Keratinocyte (primary cell): ENCODE measurements at regions not wholly inside any gene's neighbourhood (a gene's known extent, or its start where the extent isn't known, plus 50 kb on each side); places are given as distances from the start of the nearest gene placed in this dataset.

Experiments
- DNase-seq: peaks from one replicate; pipeline ENCODE4 v3.0.0-alpha.2; 2011; ENCODE audit warnings: low read depth, missing footprints, low spot score
- FAIRE-seq: peaks from 2 replicates; lab custom pipeline; 2011; peaks lifted over from hg19 to GRCh38; lab: Jason Lieb, UNC
- H2AFZ ChIP-seq: 2 replicates; pipeline ENCODE4 v1.6.0; 2012; ENCODE audit warnings: low read length, control low read depth, inconsistent platforms; ENCODE audit not compliant: control insufficient read depth
- H3K27ac ChIP-seq: 2 replicates; pipeline ENCODE4 v1.5.1; 2011; ENCODE audit warnings: low read length; ENCODE audit not compliant: control insufficient read depth, insufficient read depth
- H3K27me3 ChIP-seq: 3 replicates; pipeline ENCODE4 v1.6.0; 2011; ENCODE audit warnings: low read length; ENCODE audit not compliant: control insufficient read depth, insufficient read depth; ENCODE audit errors: extremely low read depth
- H3K36me3 ChIP-seq, 2 experiments: 2 replicates in 1 of 2; 3 replicates in 1 of 2; pipeline ENCODE4 v1.5.1; 2011; ENCODE audit warnings: low read length in 2 of 2, mild to moderate bottlenecking in 1 of 2; ENCODE audit not compliant: control insufficient read depth in 2 of 2, insufficient read depth in 2 of 2; ENCODE audit errors: extremely low read depth in 1 of 2
- H3K4me1 ChIP-seq: 3 replicates; pipeline ENCODE4 v1.5.1; 2011; ENCODE audit warnings: low read length; ENCODE audit not compliant: control insufficient read depth, insufficient read depth; ENCODE audit errors: extremely low read depth
- H3K4me2 ChIP-seq: 3 replicates; pipeline ENCODE4 v1.6.0; 2011; ENCODE audit warnings: low read depth, low read length; ENCODE audit not compliant: control insufficient read depth, insufficient read depth; ENCODE audit errors: extremely low read depth
- H3K4me3 ChIP-seq, 3 experiments: fragments of 200-600 bp in 1 of 3; sonication (generic) in 1 of 3; 2 replicates in 2 of 3; 3 replicates in 1 of 3; pipeline ENCODE4 v1.5.1; 2011 to 2016; ENCODE audit warnings: low read length in 3 of 3, mild to moderate bottlenecking in 3 of 3, control low read depth in 2 of 3, inconsistent platforms in 1 of 3, low read depth in 1 of 3, mixed read lengths in 1 of 3, mixed run types in 1 of 3, moderate library complexity in 1 of 3; ENCODE audit not compliant: control insufficient read depth in 2 of 3, insufficient read depth in 2 of 3; ENCODE audit errors: extremely low read depth in 1 of 3
- H3K79me2 ChIP-seq: 2 replicates; pipeline ENCODE4 v1.6.0; 2012; ENCODE audit warnings: low read length; ENCODE audit not compliant: control insufficient read depth, insufficient read depth
- H3K9ac ChIP-seq: 3 replicates; pipeline ENCODE4 v1.6.0; 2011; ENCODE audit warnings: low read length; ENCODE audit not compliant: control insufficient read depth, insufficient read depth; ENCODE audit errors: extremely low read depth
- H3K9me1 ChIP-seq: 3 replicates; pipeline ENCODE4 v1.6.0; 2011; ENCODE audit warnings: low read length; ENCODE audit not compliant: control insufficient read depth, insufficient read depth; ENCODE audit errors: extremely low read depth
- H3K9me3 ChIP-seq: 2 replicates; pipeline ENCODE4 v1.5.1; 2012; ENCODE audit warnings: low read depth, low read length; ENCODE audit not compliant: control insufficient read depth
- H4K20me1 ChIP-seq: 3 replicates; pipeline ENCODE4 v1.6.0; 2011; ENCODE audit warnings: low read length; ENCODE audit not compliant: control insufficient read depth, insufficient read depth; ENCODE audit errors: extremely low read depth
- EZH2 ChIP-seq: IDR thresholded peaks from one replicate; pipeline ENCODE4 v1.6.1; 2012; ENCODE audit warnings: inconsistent platforms, mild to moderate bottlenecking, low read length, moderate library complexity
- dilution Hi-C: fragments of 300-500 bp; cut with MboI; formaldehyde crosslinking; loops from one replicate; pipeline ENCODE4 v1.7.0; 2020; ENCODE audit warnings: low sequenced_read_pairs; ENCODE audit not compliant: extremely low pct_ligation_motif_present
- TF ChIP-seq, protein P1 (sequence below), 3 experiments: IDR thresholded peaks in 1 of 3; conservative IDR thresholded peaks in 1 of 3; optimal IDR thresholded peaks in 1 of 3; 2 replicates in 2 of 3; 3 replicates in 1 of 3; pipeline versions ENCODE3 to v1.5.1; 2011; ENCODE audit warnings: low read length in 3 of 3, mild to moderate bottlenecking in 3 of 3, moderate library complexity in 2 of 3, control low read depth in 1 of 3, inconsistent platforms in 1 of 3; ENCODE audit not compliant: insufficient read depth in 2 of 3; ENCODE audit errors: extremely low read depth in 1 of 3

DNA sequence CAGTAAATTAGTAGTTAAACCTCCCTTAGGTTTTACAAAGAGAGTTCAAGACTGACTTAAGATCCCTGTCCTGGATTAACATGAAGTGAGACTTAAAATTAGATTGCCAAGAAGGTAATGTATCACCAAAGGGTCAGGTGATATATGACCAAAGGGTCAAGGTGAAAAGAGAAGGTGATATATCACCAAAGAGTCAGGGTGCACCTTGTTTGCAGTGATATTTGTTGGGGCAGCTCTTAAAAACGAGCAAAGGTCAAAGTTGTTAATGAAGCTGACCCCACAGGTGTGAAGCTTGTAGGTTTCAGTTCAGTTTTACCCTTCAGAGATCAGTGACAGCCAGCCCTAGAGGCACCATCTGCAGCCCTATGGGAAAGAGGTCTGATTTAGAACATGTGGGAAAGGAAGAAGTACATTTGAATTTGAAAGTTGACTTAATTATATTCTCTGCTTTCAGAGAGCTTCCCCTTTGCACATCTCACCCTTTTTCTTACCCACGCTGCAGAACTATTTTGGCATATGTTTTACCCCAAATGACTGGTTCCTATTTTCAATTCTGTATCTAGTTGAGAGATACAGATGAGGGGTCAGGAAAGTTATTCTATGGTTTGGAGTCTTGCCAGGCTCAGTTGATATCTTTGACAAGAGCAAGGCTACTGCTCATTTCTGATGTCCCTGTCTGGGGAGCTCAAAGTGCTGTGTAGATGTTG, 170.8 kb downstream of the S1PR1 start:
- no peak overlapping the region for H3K9ac ChIP-seq
- H3K4me3 ChIP-seq = no peak overlapping the region
- H3K9me1 ChIP-seq = no peaks in the 10 kb centered on the region
- no peaks in the 10 kb centered on the region for H3K27me3 ChIP-seq
- TF ChIP-seq, protein P1, sequence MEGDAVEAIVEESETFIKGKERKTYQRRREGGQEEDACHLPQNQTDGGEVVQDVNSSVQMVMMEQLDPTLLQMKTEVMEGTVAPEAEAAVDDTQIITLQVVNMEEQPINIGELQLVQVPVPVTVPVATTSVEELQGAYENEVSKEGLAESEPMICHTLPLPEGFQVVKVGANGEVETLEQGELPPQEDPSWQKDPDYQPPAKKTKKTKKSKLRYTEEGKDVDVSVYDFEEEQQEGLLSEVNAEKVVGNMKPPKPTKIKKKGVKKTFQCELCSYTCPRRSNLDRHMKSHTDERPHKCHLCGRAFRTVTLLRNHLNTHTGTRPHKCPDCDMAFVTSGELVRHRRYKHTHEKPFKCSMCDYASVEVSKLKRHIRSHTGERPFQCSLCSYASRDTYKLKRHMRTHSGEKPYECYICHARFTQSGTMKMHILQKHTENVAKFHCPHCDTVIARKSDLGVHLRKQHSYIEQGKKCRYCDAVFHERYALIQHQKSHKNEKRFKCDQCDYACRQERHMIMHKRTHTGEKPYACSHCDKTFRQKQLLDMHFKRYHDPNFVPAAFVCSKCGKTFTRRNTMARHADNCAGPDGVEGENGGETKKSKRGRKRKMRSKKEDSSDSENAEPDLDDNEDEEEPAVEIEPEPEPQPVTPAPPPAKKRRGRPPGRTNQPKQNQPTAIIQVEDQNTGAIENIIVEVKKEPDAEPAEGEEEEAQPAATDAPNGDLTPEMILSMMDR (optimal IDR thresholded peaks at IDR 0.05 in 1 of 3, IDR thresholded peaks at IDR 0.05 in 1 of 3, conservative IDR thresholded peaks at IDR 0.05 in 1 of 3; ENCODE audit: extremely low read depth in 1 of 3, insufficient read depth in 2 of 3, low read length in 3 of 3) = no peak
- TF ChIP-seq EZH2 = no peak
- no peak overlapping the region for H3K4me2 ChIP-seq
- no peaks in the 10 kb centered on the region for H3K79me2 ChIP-seq
- dilution Hi-C loops = no loop called here
- H3K9me3 ChIP-seq = no peaks in the 10 kb centered on the region
- no peak overlapping the region for H2AFZ ChIP-seq
- no peak for DNase-seq
- H3K27ac ChIP-seq = no peak overlapping the region
- no peaks in the 10 kb centered on the region for H3K36me3 ChIP-seq
- FAIRE-seq = no peak
- no peaks in the 10 kb centered on the region for H4K20me1 ChIP-seq
- H3K4me1 ChIP-seq = no peaks in the 10 kb centered on the region

DNA sequence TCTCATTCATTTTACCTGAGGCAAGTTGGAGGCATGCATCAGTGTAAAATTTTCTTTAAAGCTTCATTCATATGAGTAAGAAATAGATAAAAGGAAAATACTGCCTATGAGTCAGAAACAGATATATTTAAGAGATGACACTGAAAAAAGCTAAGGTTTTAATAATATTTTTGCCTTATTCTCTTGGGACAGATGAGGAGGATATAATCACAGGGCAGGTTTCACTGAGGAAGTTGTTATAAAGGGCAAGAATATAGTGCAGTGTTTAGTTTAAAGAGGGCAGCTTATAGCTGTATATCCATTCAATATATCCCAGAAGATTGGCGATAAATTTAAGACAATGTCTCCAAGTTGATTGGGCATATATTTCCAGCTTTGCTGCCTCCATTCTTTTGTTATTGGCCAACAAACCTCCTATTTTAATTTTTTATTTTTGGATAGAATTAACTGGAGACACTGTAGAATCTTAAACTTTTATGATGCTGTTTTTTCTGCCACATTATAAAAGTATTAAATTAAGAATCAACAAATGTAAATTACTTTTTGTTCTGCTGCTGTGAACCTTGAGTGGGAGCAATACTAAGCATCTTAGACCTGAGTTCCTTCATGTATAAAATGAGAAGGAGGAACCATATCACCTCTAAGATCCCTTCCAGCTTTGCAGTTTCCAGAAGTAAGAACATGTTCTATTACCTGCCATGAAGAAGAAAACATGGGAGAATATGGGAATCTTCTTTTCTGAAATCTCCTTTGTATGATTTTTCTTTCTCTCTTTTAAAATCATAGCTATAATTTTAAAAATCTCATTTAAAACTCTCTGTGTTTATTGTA, 171.6 kb downstream of the S1PR1 start:
- no peak overlapping the region for H3K9ac ChIP-seq
- no peak for TF ChIP-seq EZH2
- TF ChIP-seq, protein P1 (optimal IDR thresholded peaks at IDR 0.05 in 1 of 3, IDR thresholded peaks at IDR 0.05 in 1 of 3, conservative IDR thresholded peaks at IDR 0.05 in 1 of 3; ENCODE audit: extremely low read depth in 1 of 3, insufficient read depth in 2 of 3, low read length in 3 of 3) = no peak

More for the DNA sequence above, 171.6 kb downstream of the S1PR1 start:
- no peaks in the 10 kb centered on the region for H3K9me1 ChIP-seq
- no peaks in the 10 kb centered on the region for H3K36me3 ChIP-seq
- H3K79me2 ChIP-seq = no peaks in the 10 kb centered on the region
- no peak overlapping the region for H3K4me3 ChIP-seq
- no peak overlapping the region for H2AFZ ChIP-seq
- H3K27ac ChIP-seq = no peak overlapping the region
- no peaks in the 10 kb centered on the region for H3K4me1 ChIP-seq
- dilution Hi-C loops = no loop called here
- FAIRE-seq = no peak
- no peak overlapping the region for H3K4me2 ChIP-seq
- no peaks in the 10 kb centered on the region for H3K9me3 ChIP-seq
- no peaks in the 10 kb centered on the region for H3K27me3 ChIP-seq
- DNase-seq = no peak
- no peaks in the 10 kb centered on the region for H4K20me1 ChIP-seq
